ENCODE measurements at regions not wholly inside any gene's neighbourhood (a gene's known extent, or its start where the extent isn't known, plus 50 kb on each side); places are given as distances from the start of the nearest gene placed in this dataset.

DNA sequence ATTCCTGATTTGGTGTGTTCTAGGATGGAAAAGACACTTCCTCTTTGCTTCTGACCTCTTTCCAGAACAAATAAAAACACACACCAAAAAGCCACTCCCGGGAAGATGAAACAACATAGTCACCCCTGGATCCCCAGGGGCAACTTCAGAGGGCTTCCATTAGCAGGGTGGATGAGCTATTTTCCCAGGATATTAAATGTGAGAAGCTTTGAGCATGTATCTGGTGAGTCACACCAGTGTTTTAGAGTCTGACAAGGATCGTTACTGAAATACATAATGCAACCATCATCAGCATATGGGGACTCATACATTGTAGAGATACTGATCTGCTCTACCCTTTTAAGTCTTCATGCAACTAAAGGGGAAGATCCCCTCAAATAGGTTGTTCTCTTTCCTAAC is 115.5 kb upstream of the ZNF438 start:
- DNase-seq = no peak

DNA sequence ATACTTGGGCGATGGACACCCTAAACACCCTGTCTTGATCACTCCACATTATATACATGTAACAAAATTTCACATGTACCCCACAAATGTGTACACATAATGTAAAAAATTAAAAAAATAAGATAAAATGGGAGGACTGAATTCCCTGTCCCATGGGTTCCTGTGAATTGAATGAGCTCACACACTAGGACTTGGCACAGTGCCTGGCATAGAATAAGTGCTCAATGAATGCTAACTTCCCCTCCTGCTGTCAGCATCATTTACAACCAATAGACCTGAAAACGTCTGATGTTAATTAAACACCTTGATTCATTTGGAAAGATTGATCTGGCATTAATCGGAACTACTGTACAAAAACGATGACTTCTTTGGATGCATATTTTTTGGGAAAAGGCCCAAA is 117.3 kb upstream of the ZNF438 start:
- no peak for DNase-seq

DNA sequence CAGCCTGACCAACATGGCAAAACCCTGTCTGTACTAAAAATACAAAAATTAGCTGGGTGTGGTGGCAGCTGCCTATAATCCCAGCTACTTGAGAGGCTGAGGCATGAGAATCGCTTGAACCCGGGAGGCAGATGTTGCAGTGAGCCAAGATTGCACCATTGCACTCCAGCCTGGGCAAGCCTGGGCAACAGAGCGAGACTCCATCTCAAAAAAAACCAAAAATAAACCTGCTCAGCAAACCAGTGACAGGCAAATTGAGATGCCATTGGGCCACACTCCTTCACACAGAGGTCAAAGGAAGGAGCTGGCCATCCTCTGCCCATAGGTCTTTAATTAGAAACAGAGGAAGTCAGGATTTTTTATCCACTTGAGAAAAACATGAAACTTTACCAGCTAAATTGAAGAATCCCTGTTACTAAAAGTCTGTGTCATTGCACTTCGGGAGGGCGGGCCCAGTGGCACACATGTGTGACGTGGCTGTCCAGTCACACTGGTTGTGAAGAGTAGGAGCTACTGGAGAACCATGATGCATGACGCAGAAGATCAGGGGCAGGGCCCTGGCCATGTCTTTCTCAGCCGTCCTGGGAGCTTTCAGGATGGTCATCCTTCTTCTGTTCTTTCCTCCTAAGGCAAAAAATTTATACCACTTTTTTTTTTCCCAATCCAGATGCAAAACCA is 118.3 kb upstream of the ZNF438 start:
- DNase-seq = no peak

DNA sequence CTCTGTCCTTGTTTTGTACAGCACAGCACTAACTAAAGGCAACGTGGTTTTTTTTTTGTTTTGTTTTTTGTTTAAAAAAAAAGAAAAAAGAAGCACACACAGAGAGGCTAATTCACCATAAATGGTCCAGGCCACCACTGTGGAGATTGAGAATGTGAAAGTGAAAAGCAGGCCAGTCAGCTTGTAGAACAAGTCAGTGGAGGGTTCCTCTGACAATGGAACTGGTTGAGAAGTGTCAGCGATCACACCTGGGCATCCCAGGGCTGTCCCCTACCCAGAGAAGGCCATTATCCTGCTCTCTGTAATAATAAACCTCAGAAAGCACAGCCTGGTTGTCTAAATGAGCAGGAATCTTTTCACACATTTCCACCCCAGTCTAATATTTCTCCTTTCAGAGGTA is 119.6 kb upstream of the ZNF438 start:
- DNase-seq = no peak

DNA sequence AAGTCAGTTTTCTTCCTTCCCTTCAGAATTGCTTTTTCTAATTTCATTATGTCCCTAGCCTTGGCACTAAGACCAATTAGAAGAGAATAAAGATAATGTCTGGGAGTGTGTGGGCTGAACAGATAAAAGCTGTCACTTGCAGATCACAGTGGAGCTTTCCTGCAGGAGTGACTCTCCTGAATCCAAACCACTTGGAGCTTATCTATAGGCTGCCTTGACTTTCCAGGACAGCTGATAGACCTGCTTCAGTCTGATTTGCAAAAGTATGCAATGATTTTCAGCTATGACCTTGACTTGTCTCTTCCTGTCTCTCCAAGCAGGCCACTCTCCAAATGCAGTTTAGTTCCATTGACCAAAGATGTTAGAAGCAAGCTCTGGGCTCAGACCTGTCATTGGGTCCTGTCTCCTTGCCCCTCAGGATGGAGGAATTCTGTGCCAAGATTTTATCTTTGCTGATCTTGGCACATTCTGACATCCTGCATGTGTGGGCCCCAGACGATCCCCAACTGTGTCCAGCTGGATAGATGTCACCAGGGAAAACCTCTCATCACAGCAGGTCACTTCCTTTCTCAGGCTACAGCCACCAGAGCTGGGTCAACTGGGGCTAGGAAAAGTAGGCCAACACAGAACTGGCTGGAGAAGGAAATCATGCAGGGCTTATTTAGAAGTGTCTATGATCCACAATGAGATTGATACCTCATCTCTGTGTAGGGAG is 120.9 kb upstream of the ZNF438 start:
- no peak for DNase-seq

DNA sequence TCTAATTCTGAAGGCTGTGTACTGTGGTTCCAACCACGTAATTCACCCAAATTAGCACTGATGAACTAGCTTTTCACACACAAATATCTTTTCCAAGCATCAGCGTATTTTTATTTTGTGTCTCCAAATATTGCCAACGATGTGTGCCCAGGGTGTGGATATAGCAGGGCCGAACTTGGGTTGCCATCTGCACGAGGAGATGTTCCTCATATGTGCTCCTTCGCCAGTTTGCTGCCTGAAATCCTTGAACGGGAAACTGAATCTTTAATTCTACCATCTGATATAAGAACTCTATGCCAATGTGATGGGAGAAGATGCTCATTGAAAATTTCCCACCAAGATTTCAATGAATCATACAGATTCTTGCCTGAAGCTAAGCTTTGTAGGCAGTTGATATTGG is 121.5 kb upstream of the ZNF438 start:
- DNase-seq = no peak

DNA sequence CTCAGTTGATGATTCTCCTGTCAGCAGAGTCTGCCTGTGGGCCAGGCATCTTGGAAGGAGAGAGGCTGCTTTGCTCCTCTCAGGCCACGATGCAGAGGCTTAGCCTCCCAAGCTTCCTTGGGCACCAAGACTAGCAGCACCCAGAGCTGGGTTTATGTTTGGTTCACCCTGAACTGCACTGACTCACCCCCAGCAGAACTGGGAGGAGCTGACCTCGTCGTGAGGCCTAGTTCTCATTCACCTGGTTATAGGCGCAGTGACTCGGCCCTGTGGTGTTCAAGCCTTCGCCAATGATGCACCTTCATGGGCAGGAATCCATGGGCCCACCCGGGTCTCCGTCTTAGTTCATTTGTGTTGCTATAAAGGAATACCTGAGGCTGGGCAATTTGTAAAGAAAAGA is 122.0 kb upstream of the ZNF438 start:
- no peak for DNase-seq

DNA sequence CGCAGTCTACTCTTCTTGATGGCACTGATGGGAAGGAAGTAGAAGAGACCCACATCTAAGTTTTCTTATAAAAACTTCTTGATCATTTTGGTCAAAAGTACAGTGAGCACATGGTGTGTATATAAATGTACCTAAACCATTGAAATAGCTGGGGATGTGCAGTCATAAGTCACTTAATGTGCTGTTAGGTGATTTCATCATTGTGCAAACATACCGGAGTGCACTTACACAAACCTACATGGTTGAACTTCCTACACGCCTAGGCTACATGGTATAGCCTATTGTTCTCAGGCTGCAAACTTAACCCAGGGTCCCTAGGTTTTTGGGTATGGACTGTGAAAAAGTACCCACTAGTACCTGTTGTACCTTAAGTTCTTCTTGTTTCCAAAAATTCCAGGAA is 123.3 kb upstream of the ZNF438 start:
- DNase-seq = no peak

DNA sequence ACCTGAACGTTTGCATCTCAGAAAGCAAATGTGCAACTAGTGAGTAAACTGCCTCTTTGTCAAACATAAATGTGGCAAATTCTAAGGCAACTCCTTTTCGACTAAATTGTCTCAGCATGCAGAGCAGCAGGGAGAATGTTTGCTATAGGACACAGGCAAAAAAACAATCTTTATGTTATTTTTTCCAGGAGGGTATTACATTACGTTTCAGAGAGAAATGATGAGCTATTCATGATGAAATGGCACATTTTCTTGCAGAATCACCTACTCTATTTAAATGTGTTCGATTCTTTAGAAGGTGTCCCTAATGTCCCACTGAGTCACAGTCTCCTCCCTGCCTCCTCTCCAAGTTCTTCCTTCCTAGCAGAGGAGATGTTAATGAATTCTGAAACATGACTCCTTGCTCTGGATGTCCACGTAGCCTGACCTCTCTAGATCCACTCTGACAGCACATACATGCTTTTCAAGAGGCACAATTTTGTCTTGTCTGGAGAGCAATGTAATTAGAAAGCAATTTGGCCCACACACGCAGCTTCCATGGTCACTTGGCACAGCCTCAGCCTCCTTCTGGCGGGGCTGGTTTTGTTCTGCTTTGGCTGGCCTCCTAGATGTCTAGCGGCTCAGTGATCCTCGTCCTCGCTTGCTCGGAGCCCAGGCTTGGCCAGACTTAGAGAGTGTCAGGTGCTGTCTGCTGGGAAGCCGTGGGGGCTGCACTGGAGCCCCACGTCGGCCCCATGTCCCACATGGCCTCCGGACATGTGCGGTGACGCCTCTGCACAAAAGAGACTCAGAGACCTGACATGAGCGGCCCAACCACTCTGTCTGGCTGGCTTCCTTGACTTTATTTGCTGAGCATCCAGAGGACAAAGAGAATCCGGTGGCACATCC is 125.7 kb upstream of the ZNF438 start:
- DNase-seq = no peak

DNA sequence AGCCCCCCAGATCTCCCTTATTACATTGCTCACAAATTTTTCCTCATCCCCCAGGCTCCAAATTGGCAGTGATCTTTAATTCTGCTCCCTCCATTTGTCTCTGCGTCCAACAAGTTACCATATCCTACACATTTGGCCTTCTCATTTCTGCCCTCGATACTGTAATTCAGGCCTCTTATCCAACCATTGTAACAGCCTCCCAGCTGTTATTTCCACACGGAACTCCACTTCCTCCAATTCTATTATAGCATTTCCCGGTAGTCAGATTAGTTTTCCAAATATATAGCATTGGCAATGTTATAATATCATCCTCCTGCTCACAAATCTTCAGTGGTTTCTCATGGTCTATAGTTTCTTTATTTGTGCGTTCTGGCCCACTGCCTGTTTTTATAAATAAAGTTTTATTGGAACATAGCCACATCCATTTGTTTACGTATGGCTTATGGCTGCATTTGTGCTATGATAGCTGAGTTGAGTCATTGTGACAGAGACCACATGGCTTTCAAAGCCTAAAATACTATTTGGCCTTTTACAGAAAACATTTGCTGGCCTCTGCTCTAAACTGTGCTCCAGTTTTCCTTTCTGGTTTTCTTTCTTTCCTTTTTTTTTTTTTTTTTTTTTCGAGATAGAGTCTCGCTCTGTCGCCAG is 126.5 kb upstream of the ZNF438 start:
- DNase-seq = no peak

DNA sequence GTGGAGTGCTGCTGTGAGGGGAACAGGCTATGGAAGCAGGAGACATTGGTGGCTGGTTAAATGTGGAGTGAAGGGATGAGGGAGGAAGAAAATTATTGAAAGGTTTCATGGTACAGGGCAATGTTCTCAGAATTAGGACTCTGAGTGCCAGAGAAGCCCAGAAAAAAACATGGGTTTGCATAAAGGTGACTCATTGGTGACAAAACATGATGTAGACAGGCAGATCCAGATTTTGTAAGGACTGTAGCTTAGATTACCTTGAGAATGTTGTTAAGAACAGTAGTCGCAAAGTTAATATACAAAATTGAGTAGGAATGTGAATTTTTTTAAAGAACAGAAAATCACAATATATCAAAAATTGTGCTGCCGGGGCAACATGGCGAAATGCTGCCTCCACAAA is 134.9 kb upstream of the ZNF438 start:
- DNase-seq = no peak

DNA sequence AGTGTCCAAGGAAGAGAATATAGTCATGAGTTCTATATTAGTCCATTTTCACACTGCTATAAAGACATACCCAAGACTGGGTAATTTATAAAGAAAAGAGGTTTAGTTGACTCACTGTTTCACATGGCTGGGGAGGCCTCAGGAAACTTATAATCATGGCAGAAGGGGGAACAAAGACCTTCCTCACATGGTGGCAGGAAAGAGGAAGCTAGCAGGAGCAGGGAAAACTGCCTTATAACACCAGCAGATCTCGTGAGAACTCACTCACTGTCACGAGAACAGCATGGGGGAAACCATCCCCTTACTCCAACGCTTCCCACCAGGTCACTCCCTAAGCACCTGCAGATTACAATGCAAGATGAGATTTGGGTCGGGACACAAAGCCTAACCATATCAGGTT is 139.0 kb upstream of the ZNF438 start:
- no peak for DNase-seq

DNA sequence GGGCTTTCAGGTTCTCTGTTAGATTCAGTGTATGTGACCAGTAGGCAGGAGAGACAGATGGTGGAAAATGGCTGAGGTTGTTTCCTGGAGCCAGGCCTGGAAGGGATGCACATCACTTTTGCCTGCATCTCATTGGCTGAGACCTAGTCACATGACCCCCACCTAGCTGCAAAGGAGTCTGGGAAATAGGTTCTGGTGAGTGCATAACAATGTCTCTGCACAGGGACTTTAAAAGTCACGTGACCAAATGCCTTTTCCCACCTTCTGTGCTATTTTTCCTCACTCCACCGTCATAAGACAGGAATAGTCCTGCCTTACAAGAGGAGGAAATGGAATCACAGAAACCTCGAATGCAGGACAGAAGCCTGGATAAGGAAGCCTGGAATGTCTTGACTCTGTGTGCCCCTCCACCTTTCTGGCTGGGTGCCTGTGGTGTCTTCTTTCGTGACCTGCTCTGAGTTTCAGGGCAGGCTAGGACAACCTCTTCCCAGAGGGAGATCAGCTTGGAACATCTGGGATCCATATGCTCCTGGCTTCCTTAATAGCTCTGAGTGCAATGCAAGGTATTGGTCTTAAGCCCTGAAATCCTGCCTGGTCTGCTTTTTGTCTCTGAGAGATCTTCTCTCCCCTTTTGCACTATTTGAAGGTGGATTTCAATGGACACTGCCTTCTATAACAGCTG is 139.9 kb upstream of the ZNF438 start:
- DNase-seq = no peak

DNA sequence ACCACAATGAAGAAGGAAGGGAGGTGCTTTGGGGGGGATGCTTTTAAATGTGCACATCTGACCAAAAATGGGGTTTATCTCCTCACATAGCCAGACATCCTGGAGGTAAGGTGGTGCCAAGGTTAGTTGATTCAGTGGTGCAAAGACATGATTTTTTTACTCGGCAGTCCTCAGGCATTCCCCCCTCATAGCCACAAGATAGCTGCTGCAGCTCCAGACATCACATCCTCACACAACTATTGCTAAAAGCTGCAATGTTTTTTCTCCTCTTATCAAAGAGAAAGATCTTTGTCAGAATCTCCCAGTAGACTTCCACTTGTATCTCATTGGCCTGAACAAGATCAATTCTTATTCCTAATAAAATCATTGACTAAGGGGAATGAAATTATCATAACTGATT is 141.3 kb upstream of the ZNF438 start:
- no peak for DNase-seq

DNA sequence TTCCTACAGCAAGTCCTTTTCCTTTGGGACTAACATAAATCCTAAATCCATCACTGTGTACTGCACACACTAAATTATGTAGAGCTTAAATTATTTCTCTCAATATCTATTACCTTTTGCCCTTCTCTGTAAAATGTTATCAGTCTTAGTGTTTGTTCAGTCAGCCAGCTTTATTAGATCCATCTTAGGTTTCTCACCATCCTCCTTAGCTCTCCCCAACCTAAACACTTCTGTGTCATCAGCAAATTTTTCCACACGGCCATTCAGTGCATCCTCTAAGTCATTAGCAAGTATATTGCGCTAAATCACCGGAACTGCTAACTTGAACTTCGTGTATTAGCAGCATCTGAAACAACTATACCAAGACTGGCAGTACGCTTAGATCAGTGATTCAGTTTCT is 142.1 kb upstream of the ZNF438 start:
- no peak for DNase-seq

DNA sequence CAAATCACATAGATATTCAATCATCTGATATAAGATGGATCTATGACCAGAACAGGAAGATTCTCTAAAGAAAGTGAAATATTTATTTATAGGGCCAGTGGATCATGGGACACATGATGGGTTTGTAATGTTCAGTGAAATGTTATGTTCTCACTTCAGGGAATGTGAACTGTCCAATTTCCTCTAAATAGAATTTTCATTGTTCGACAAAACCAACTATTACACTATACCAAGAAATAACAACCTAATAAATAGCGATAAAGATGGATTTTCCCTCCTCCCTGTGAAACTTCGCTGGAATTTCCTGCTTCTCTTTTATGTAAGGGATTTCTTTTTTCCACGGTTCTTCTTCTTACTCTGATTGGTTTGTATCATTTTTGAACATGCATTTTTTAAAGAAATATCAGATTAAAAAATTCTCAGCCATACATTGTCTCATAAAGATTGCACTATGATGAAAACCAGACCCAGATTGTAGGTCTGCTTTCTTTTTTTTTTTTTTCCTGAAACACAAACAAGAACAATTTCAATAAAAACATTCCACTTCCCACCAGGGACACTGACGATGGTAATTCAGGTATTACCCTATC is 139.8 kb upstream of the ZEB1 start:
- no peak for DNase-seq

DNA sequence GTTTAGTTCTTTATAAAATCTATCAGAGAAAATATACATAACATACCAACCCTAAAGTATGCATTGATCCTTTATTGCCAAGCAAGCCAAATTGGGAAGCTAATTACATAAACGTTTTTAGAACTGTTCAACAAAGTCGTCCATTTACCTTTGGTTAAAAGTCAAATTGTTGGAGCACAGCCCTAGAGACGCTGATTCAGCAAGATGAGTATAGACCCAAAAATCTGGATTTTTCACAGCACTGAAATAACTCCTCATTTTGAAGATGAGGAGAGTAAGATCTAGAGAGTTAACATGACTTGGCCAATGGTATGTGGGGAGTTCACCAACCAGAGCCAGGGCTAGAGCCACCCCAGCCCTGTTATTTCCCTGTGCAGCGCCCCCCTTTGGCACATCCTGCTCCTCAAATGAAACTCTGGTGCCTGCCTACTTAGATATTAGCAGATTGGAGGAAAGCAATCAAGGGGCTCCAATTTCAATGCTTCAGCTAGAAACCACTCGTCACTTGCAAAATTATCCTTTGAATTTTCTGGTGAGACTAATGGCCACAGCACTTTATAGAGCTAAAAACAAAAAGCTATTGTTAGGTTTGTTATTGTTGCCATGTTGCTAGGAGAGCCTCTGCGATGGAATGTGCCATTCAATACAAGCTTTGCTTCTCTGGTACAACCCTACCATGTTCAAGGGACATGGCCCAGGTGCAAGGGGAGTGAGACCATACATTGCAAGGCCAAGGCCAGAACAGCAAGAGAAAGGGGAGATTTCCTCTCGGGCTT is 132.6 kb upstream of the ZEB1 start:
- no peak for DNase-seq

DNA sequence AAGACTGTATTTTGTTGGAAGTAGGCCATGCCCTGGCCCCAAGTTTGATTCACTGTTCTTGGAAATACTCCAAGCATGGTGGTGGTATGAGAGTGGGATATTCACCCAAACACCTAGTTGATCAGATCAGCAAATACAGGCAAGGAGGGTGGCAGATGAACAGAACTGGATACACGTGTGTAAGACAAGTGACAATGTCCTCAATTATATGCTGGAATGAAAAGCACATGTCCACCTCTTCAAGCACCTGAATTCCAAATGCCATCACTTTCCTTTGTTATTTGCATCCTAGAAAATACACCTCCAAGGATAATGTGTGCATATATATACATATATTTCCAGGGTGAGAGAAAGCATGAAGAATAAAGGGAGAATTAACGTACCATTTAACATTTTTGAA is 131.8 kb upstream of the ZEB1 start:
- DNase-seq = no peak

DNA sequence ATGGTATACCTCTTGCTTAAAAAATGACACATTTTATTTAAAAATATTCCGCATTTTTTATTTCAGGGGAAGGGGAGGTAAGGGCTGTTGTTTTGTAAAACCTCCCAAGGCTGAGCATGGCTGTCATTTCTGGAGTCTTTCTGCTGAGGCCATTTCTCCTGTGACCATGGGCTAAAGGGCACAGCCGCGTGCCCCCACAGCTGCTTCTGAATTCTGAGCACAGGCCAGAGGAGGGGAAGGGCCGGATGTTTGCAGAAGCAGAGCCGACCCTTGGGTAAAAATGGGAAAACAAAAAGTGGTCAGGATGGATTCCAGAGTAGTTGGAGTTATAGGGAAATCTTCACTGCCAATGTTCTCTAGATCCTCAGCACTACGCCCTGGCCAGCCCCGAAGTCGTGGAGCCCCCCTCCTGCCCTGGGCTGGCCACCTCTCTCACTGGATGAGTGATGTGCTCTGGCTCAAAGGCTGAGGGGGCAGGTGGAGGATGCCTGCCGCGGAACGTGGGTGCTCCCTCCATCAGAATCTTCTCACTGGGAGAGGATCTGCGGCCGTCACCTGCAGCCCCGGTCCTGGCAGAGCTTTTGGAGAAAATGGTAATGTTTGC is 131.3 kb upstream of the ZEB1 start:
- DNase-seq = no peak

DNA sequence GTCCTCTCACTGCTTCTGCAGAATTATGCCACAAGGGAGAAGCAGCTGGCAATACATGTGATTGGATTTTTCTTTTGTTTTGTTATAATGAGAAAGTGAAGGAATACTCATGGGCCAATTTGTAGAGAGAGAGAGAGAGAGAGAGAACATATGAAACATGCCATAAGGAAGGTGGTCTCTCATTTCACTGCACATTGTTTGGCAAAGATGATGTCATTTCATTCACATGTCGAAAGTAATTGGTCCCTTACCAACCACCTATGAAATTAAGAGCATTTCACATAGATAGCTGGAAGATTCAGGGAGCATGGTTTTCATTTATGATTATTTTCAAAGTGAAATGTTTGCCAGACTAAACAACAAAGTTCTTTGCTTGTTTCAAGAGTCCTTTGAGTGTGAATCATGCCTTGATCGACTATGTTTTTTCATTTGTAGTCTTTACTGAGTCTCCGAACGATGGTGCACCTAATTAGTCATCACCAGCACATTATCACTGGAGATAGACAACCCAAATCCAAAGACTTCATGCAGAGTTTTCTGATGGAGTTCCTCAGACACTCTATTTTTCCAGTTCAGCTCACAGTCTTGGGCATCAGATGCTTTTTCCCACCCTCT is 130.1 kb upstream of the ZEB1 start:
- no peak for DNase-seq

DNA sequence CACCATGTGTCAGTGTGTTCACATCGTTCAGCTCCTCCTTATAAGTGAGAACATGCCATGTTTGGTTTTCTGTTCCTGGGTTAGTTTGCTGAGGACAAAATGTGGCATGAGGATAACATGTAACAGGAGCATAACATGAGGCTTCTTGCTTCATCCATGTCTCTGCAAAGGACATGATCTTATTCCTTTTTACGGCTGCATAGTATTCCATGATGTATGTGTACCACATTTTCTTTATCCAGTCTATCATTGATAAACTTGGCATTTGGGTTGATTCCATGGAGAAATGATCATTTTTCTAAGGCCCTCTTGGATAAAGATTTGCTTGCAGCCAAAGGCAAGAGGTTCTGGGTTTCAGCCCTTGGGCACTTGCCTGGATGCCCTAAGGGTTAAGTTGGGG is 128.5 kb upstream of the ZEB1 start:
- no peak for DNase-seq

All from activated naive CD4-positive, alpha-beta T cell treated with anti-CD3 and anti-CD28 coated beads, Interleukin-2, amount 50 U/mL, for 16 hours (primary cell).